ENCODE measurements at regions not wholly inside any gene's neighbourhood (a gene's known extent, or its start where the extent isn't known, plus 50 kb on each side); places are given as distances from the start of the nearest gene placed in this dataset.

DNA sequence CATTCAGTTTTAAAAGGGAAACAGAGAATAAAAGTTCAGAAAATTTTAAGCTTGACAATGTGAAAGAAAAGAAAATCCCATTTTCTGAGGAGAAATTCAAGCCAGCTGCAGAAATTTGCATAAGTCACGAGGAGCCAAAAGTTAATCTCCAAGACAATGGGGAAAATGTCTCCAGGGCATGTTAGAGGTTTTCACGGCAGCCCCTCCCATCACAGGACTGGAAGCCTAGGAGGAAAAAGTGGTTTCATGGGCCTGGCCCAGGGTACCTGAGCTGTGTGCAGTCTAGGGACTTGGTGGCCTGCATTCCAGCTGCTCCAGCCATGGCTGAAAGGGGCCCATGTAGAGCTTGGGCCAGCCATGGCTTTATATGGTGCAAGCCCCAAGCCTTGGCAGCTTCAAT is 59.6 kb upstream of the NXPH1 start:
- no peak for TF ChIP-seq POLR2A (IDR thresholded peaks at IDR 0.05)
- TF ChIP-seq, protein P1, sequence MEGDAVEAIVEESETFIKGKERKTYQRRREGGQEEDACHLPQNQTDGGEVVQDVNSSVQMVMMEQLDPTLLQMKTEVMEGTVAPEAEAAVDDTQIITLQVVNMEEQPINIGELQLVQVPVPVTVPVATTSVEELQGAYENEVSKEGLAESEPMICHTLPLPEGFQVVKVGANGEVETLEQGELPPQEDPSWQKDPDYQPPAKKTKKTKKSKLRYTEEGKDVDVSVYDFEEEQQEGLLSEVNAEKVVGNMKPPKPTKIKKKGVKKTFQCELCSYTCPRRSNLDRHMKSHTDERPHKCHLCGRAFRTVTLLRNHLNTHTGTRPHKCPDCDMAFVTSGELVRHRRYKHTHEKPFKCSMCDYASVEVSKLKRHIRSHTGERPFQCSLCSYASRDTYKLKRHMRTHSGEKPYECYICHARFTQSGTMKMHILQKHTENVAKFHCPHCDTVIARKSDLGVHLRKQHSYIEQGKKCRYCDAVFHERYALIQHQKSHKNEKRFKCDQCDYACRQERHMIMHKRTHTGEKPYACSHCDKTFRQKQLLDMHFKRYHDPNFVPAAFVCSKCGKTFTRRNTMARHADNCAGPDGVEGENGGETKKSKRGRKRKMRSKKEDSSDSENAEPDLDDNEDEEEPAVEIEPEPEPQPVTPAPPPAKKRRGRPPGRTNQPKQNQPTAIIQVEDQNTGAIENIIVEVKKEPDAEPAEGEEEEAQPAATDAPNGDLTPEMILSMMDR (IDR thresholded peaks at IDR 0.05 in 8 of 11, conservative IDR thresholded peaks at IDR 0.05 in 3 of 11) = no peak

Measured in spleen (tissue), 7 donors.